Endothelial cell of umbilical vein (primary cell): ENCODE measurements at regions not wholly inside any gene's neighbourhood (a gene's known extent, or its start where the extent isn't known, plus 50 kb on each side); places are given as distances from the start of the nearest gene placed in this dataset.

Experiments
- BruUV-seq: library from RNA; stranded (reverse); fragments of 400-500 nt; replicated peaks from 2 replicates; lab custom pipeline; 2021; lab: Mats Ljungman, UMichigan
- CTCF ChIA-PET: fragments of 300-600, 350-600 bp; sonication (Branson Sonifier 250); formaldehyde crosslinking; loops from one replicate; lab custom pipeline; 2021; ENCODE audit warnings: antibody characterized with exemption, inconsistent platforms; lab: Charles Lee
- POLR2A ChIA-PET: fragments of 300-600, 350-600 bp; sonication (Branson Sonifier 250); formaldehyde crosslinking; loops from one replicate; lab custom pipeline; 2021; ENCODE audit warnings: antibody characterized with exemption, inconsistent platforms; lab: Charles Lee
- DNase-seq: peaks from one replicate; pipeline ENCODE4 v3.0.0-alpha.2; 2011; ENCODE audit warnings: low read depth, low spot score
- FAIRE-seq: peaks from 2 replicates; lab custom pipeline; 2011; peaks lifted over from hg19 to GRCh38; lab: Jason Lieb, UNC
- H2AFZ ChIP-seq: 2 replicates; pipeline ENCODE4 v1.6.0; 2012; ENCODE audit warnings: low read depth, low read length, control low read depth, inconsistent platforms
- H3K27ac ChIP-seq: 2 replicates; pipeline ENCODE4 v1.5.1; 2011; ENCODE audit warnings: low read depth, mild to moderate bottlenecking, control low read depth, low read length, moderate library complexity; ENCODE audit not compliant: insufficient read depth
- H3K27me3 ChIP-seq, 2 experiments: 2 replicates each; pipeline versions ENCODE4 v1.6.0 to v1.6.1; 2011; ENCODE audit warnings: low read length in 2 of 2, mixed read lengths in 1 of 2; ENCODE audit not compliant: control insufficient read depth in 2 of 2, insufficient read depth in 2 of 2
- H3K36me3 ChIP-seq, 2 experiments: 2 replicates in 1 of 2; 3 replicates in 1 of 2; pipeline ENCODE4 v1.5.1; 2011; ENCODE audit warnings: low read length in 2 of 2, mild to moderate bottlenecking in 1 of 2, moderate library complexity in 1 of 2; ENCODE audit not compliant: control insufficient read depth in 2 of 2, insufficient read depth in 2 of 2; ENCODE audit errors: extremely low read depth in 1 of 2
- H3K4me1 ChIP-seq: 3 replicates; pipeline ENCODE4 v1.5.1; 2011; ENCODE audit warnings: mild to moderate bottlenecking, low read length; ENCODE audit not compliant: control insufficient read depth, insufficient read depth; ENCODE audit errors: extremely low read depth
- H3K4me2 ChIP-seq: 2 replicates; pipeline ENCODE4 v1.6.1; 2011; ENCODE audit warnings: low read length, control low read depth, mixed read lengths; ENCODE audit not compliant: insufficient read depth
- H3K4me3 ChIP-seq, 3 experiments: fragments of 200-600 bp in 1 of 3; sonication (generic), shearing (Covaris generic) in 1 of 3; replicated peaks in 1 of 3; 2 replicates each; pipeline ENCODE4 v1.5.1; 2011 to 2016; ENCODE audit warnings: control low read depth in 3 of 3, low read length in 3 of 3, mild to moderate bottlenecking in 2 of 3, inconsistent platforms in 1 of 3, low read depth in 1 of 3, moderate library complexity in 1 of 3; ENCODE audit not compliant: insufficient read depth in 1 of 3
- H3K79me2 ChIP-seq: 2 replicates; pipeline ENCODE4 v1.6.0; 2012; ENCODE audit warnings: low read length, inconsistent platforms; ENCODE audit not compliant: control insufficient read depth, insufficient read depth
- H3K9ac ChIP-seq: replicated peaks from 2 replicates; pipeline ENCODE3; 2011; ENCODE audit warnings: low read length, control low read depth; ENCODE audit not compliant: insufficient read depth; ENCODE audit errors: extremely low read depth
- H3K9me1 ChIP-seq: replicated peaks from 3 replicates; pipeline ENCODE4 v1.6.0; 2011; ENCODE audit warnings: mild to moderate bottlenecking, low read length; ENCODE audit not compliant: control insufficient read depth, insufficient read depth; ENCODE audit errors: extremely low read depth
- H3K9me3 ChIP-seq: replicated peaks from 2 replicates; pipeline ENCODE4 v1.5.1; 2012; ENCODE audit warnings: low read length, inconsistent platforms; ENCODE audit not compliant: control insufficient read depth, insufficient read depth
- H4K20me1 ChIP-seq: replicated peaks from 2 replicates; pipeline ENCODE3; 2011; ENCODE audit warnings: mild to moderate bottlenecking, low read length; ENCODE audit not compliant: control insufficient read depth, insufficient read depth; ENCODE audit errors: extremely low read depth
- FOS ChIP-seq: IDR thresholded peaks from 2 replicates; pipeline ENCODE4 v1.6.1; 2011; ENCODE audit warnings: mild to moderate bottlenecking, low read length, moderate library complexity, borderline replicate concordance; ENCODE audit not compliant: insufficient read depth
- JUN ChIP-seq: IDR thresholded peaks from 2 replicates; pipeline ENCODE4 v1.6.1; 2011; ENCODE audit warnings: borderline replicate concordance, low read depth; ENCODE audit not compliant: insufficient read length, insufficient read depth
- MAX ChIP-seq: IDR thresholded peaks from 2 replicates; pipeline ENCODE4 v1.6.1; 2011; ENCODE audit not compliant: insufficient read depth, insufficient read length
- MYC ChIP-seq: IDR thresholded peaks from one replicate; pipeline ENCODE4 v1.6.1; 2011; ENCODE audit warnings: mild to moderate bottlenecking, low read depth, low read length
- POLR2A ChIP-seq: IDR thresholded peaks from 2 replicates; pipeline ENCODE4 v1.6.1; 2012; ENCODE audit warnings: low read depth, mild to moderate bottlenecking, control low read depth, low read length
- POLR2AphosphoS5 ChIP-seq: IDR thresholded peaks from 2 replicates; pipeline ENCODE4 v1.6.1; 2012; ENCODE audit warnings: low read depth, mild to moderate bottlenecking, control low read depth, low read length, moderate library complexity; ENCODE audit not compliant: insufficient read depth
- dilution Hi-C: fragments of 300-500 bp; cut with MboI; formaldehyde crosslinking; loops from one replicate; pipeline ENCODE4 v1.15.0; 2019; ENCODE audit warnings: low sequenced_read_pairs; ENCODE audit not compliant: extremely low pct_ligation_motif_present
- intact Hi-C: fragments of 100-400 bp; cut with micrococcal nuclease; formaldehyde crosslinking; loops from one replicate; pipeline ENCODE4 v1.10.0; 2022

- H3K4me3 ChIP-seq: no peak overlapping the region
- H3K4me2 ChIP-seq: no peak overlapping the region
- H3K9me1 ChIP-seq: no peaks in the 10 kb centered on the region
- TF ChIP-seq JUN (no peak), MAX (no peak), FOS (no peak), POLR2A (no peak), MYC (no peak), POLR2AphosphoS5 (no peak)
- FAIRE-seq: peak; percentile 70
- no peaks in the 10 kb centered on the region for H3K79me2 ChIP-seq
- intact Hi-C loops (no loop called here), dilution Hi-C loops (no loop called here)
- BruUV-seq: no TSS peak
- peaks cover 20% of the 10 kb centered on the region for H3K4me1 ChIP-seq
- DNase-seq: peak; percentile 61
- CTCF ChIA-PET: no interaction called here
- H3K36me3 ChIP-seq: no peaks in the 10 kb centered on the region
- no peak overlapping the region for H2AFZ ChIP-seq
- H4K20me1 ChIP-seq: no peaks in the 10 kb centered on the region
- POLR2A ChIA-PET: no interaction called here
- H3K27ac ChIP-seq: no peak overlapping the region
- no peaks in the 10 kb centered on the region for H3K9me3 ChIP-seq
- peaks cover 0 to 2% of the 10 kb centered on the region in 2 experiments for H3K27me3 ChIP-seq
- H3K9ac ChIP-seq: no peak overlapping the region
Observed at GRCh38 chr22:47333625-47334024, 571.2 kb downstream of the TBC1D22A start.

GRCh38 chr22:47332246-47332980 lies 570.0 kb downstream of the TBC1D22A start:
- H3K4me3 ChIP-seq: no peak overlapping the region
- no peak overlapping the region for H2AFZ ChIP-seq
- BruUV-seq: no TSS peak
- POLR2A ChIA-PET: no interaction called here
- no peaks in the 10 kb centered on the region for H3K36me3 ChIP-seq
- no peak overlapping the region for H3K9ac ChIP-seq
- H3K27ac ChIP-seq: no peak overlapping the region
- CTCF ChIA-PET: no interaction called here
- peaks cover 22% of the 10 kb centered on the region for H3K4me1 ChIP-seq
- FAIRE-seq: no peak
- intact Hi-C loops: no loop called here
- peaks cover 0 to 2% of the 10 kb centered on the region in 2 experiments for H3K27me3 ChIP-seq
- H3K9me1 ChIP-seq: no peaks in the 10 kb centered on the region
- no peaks in the 10 kb centered on the region for H3K9me3 ChIP-seq
- dilution Hi-C loops: no loop called here
- no peak overlapping the region for H3K4me2 ChIP-seq
- no peak for DNase-seq
- H4K20me1 ChIP-seq: no peaks in the 10 kb centered on the region
- H3K79me2 ChIP-seq: no peaks in the 10 kb centered on the region
- no peak for TF ChIP-seq MAX
- TF ChIP-seq POLR2AphosphoS5: no peak
- TF ChIP-seq FOS: no peak
